ENCODE measurements at regions not wholly inside any gene's neighbourhood (a gene's known extent, or its start where the extent isn't known, plus 50 kb on each side); places are given as distances from the start of the nearest gene placed in this dataset.

DNA sequence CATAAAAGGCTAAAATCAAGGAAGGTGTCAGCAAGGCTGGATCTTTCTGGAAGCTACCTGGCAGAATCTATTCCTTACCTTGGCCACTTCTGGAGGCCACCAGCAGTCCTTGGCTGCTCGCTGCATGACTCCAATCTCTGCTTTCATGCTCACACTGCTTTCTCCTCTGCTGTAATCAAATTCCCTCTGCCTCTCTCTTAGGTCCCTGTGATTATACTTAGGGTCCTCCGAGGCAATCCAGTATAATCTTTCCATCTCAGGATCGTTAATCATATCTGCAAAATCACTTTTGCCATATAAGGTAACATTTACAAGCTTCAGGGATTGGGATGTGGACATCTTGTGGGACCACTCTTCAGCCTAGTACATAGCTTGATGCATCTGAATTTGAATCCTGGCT lies 110.7 kb upstream of the IVNS1ABP start:
- H3K4me3 Mint-ChIP-seq (ENCODE audit: unreplicated experiment), result no peak overlapping the region
- no TSS peak for BruUV-seq (replicated peaks)
- no peaks in the 10 kb centered on the region for H3K36me3 Mint-ChIP-seq (ENCODE audit: insufficient read depth, unreplicated experiment)
- no peaks in the 10 kb centered on the region for H3K36me3 ChIP-seq (ENCODE audit: control insufficient read depth, insufficient read depth, low read length)
- H3K27ac Mint-ChIP-seq (ENCODE audit: unreplicated experiment), result no peak overlapping the region
- H3K4me3 ChIP-seq (ENCODE audit: low read depth, low read length), result no peak overlapping the region
- no peaks in the 10 kb centered on the region for H3K9me3 ChIP-seq
- H3K4me1 ChIP-seq, result no peaks in the 10 kb centered on the region
- DNase-seq, result no peak
- CTCF ChIA-PET, result no interaction called here
- POLR2A ChIA-PET, result no interaction called here
- no peaks in the 10 kb centered on the region for H3K27me3 Mint-ChIP-seq (ENCODE audit: insufficient read depth, unreplicated experiment)
- no peaks in the 10 kb centered on the region for H3K4me1 Mint-ChIP-seq (ENCODE audit: low read depth, unreplicated experiment)
- no peaks in the 10 kb centered on the region; the same call in 1 of the 2 replicates for H3K27me3 ChIP-seq (replicated peaks; ENCODE audit: control insufficient read depth, insufficient read depth, low read length)
- no peaks in the 10 kb centered on the region for H3K9me3 Mint-ChIP-seq (ENCODE audit: unreplicated experiment)
- intact Hi-C loops (cut with micrococcal nuclease; ENCODE audit: unreplicated experiment), result no loop called here
- TF ChIP-seq, protein P1, sequence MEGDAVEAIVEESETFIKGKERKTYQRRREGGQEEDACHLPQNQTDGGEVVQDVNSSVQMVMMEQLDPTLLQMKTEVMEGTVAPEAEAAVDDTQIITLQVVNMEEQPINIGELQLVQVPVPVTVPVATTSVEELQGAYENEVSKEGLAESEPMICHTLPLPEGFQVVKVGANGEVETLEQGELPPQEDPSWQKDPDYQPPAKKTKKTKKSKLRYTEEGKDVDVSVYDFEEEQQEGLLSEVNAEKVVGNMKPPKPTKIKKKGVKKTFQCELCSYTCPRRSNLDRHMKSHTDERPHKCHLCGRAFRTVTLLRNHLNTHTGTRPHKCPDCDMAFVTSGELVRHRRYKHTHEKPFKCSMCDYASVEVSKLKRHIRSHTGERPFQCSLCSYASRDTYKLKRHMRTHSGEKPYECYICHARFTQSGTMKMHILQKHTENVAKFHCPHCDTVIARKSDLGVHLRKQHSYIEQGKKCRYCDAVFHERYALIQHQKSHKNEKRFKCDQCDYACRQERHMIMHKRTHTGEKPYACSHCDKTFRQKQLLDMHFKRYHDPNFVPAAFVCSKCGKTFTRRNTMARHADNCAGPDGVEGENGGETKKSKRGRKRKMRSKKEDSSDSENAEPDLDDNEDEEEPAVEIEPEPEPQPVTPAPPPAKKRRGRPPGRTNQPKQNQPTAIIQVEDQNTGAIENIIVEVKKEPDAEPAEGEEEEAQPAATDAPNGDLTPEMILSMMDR (IDR thresholded peaks at IDR 0.05; ENCODE audit: insufficient read depth in 1 of 2, low read depth in 1 of 2, low read length in 1 of 2, severe bottlenecking in 1 of 2, unreplicated experiment in 1 of 2), result no peak

DNA sequence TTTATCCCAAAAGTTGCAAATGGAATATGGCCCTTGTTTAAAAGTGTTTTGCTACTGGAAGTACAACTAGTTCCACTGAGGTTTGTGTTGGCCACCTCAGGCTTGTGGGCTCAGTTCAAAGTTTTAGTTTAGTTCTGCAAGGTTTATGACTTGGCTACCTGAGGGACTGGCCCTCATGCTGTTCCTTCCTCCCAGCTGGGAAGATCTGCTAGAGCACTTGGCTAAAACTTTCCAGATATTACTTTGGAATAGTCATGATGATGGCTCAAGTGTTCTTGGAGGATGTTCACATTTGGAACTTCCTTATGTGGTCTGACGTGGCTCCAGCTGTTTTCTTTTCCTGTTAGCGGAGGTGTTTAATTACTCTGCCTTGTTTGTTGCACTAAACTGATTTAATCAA lies 110.2 kb upstream of the IVNS1ABP start:
- Histone ChIP-seq H3K36me3 (ENCODE audit: control insufficient read depth, insufficient read depth, low read length) (no peaks in the 10 kb centered on the region), H3K9me3 (no peaks in the 10 kb centered on the region), H3K4me3 (ENCODE audit: low read depth, low read length) (no peak overlapping the region), H3K27me3 (replicated peaks; ENCODE audit: control insufficient read depth, insufficient read depth, low read length) (no peaks in the 10 kb centered on the region; the same call in 1 of the 2 replicates), H3K4me1 (no peaks in the 10 kb centered on the region)
- TF ChIP-seq, protein P1 (IDR thresholded peaks at IDR 0.05; ENCODE audit: insufficient read depth in 1 of 2, low read depth in 1 of 2, low read length in 1 of 2, severe bottlenecking in 1 of 2, unreplicated experiment in 1 of 2), result no peak
- DNase-seq, result no peak
- no peaks in the 10 kb centered on the region for H3K36me3 Mint-ChIP-seq (ENCODE audit: insufficient read depth, unreplicated experiment)
- no TSS peak for BruUV-seq (replicated peaks)
- H3K27ac Mint-ChIP-seq (ENCODE audit: unreplicated experiment), result no peak overlapping the region
- ChIA-PET POLR2A (no interaction called here), CTCF (no interaction called here)
- H3K9me3 Mint-ChIP-seq (ENCODE audit: unreplicated experiment), result no peaks in the 10 kb centered on the region
- H3K4me1 Mint-ChIP-seq (ENCODE audit: low read depth, unreplicated experiment), result no peaks in the 10 kb centered on the region
- intact Hi-C loops (cut with micrococcal nuclease; ENCODE audit: unreplicated experiment), result no loop called here
- H3K4me3 Mint-ChIP-seq (ENCODE audit: unreplicated experiment), result no peak overlapping the region
- no peaks in the 10 kb centered on the region for H3K27me3 Mint-ChIP-seq (ENCODE audit: insufficient read depth, unreplicated experiment)

DNA sequence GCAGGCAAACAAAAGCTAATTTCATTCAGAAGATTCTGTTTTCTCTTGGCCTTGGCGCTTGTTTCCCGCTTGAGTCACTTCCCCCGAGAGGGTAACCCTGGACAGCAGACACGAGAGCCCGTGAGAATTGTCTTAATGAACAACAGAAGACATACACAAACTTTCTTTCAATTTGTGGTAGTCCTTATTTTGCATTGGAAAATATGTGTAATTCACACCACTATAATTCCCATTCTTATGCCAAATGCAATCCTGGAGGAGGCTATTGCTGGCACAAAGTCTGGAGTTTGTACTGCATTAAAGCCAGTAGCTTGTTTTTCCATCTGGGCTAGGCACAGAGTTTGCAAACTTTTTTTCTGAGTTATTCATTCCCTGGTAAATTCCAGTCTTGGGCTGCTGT lies 109.8 kb upstream of the IVNS1ABP start:
- Mint-ChIP-seq H3K27ac (ENCODE audit: unreplicated experiment) (no peak overlapping the region), H3K4me3 (ENCODE audit: unreplicated experiment) (no peak overlapping the region), H3K4me1 (ENCODE audit: low read depth, unreplicated experiment) (no peaks in the 10 kb centered on the region), H3K9me3 (ENCODE audit: unreplicated experiment) (no peaks in the 10 kb centered on the region), H3K36me3 (ENCODE audit: insufficient read depth, unreplicated experiment) (no peaks in the 10 kb centered on the region), H3K27me3 (ENCODE audit: insufficient read depth, unreplicated experiment) (no peaks in the 10 kb centered on the region)
- intact Hi-C loops (cut with micrococcal nuclease; ENCODE audit: unreplicated experiment), result no loop called here
- Histone ChIP-seq H3K36me3 (ENCODE audit: control insufficient read depth, insufficient read depth, low read length) (no peaks in the 10 kb centered on the region), H3K27me3 (replicated peaks; ENCODE audit: control insufficient read depth, insufficient read depth, low read length) (no peaks in the 10 kb centered on the region; the same call in 1 of the 2 replicates), H3K9me3 (no peaks in the 10 kb centered on the region), H3K4me3 (ENCODE audit: low read depth, low read length) (no peak overlapping the region), H3K4me1 (no peaks in the 10 kb centered on the region)
- ChIA-PET POLR2A (no interaction called here), CTCF (no interaction called here)
- TF ChIP-seq, protein P1 (IDR thresholded peaks at IDR 0.05; ENCODE audit: insufficient read depth in 1 of 2, low read depth in 1 of 2, low read length in 1 of 2, severe bottlenecking in 1 of 2, unreplicated experiment in 1 of 2), result no peak
- no TSS peak for BruUV-seq (replicated peaks)
- no peak for DNase-seq
